HT-29 (cell line): ENCODE measurements at regions not wholly inside any gene's neighbourhood (a gene's known extent, or its start where the extent isn't known, plus 50 kb on each side); places are given as distances from the start of the nearest gene placed in this dataset.

Source experiments
- DNase-seq: peaks from one replicate; pipeline ENCODE4 v3.0.0-alpha.2; 2015; ENCODE audit warnings: low spot score

GRCh38 chr11:19595840-19596751 is 116.5 kb upstream of the NAV2 start:
- DNase-seq = no peak

- DNase-seq = no peak
Measured at GRCh38 chr11:19595499-19595839, 117.2 kb upstream of the NAV2 start.

GRCh38 chr11:19594326-19594725 is 118.3 kb upstream of the NAV2 start:
- DNase-seq = no peak

GRCh38 chr11:19592842-19593241 is 119.8 kb upstream of the NAV2 start:
- no peak for DNase-seq

GRCh38 chr11:19589567-19590260 is 122.9 kb upstream of the NAV2 start:
- DNase-seq = no peak

- DNase-seq = no peak
Measured at GRCh38 chr11:19587979-19588378, 124.7 kb upstream of the NAV2 start.

GRCh38 chr11:19580646-19581045 is 132.0 kb upstream of the NAV2 start:
- DNase-seq = no peak

- no peak for DNase-seq
Measured at GRCh38 chr11:19579957-19580356, 132.7 kb upstream of the NAV2 start.

- DNase-seq = no peak
Measured at GRCh38 chr11:19578871-19579270, 133.8 kb upstream of the NAV2 start.

GRCh38 chr11:19577976-19578619 is 134.5 kb upstream of the NAV2 start:
- DNase-seq = no peak

- DNase-seq = no peak
Measured at GRCh38 chr11:19577391-19577975, 135.2 kb upstream of the NAV2 start.

- no peak for DNase-seq
Measured at GRCh38 chr11:19576903-19577302, 135.7 kb upstream of the NAV2 start.

GRCh38 chr11:19576054-19576453 is 136.6 kb upstream of the NAV2 start:
- DNase-seq = no peak

- no peak for DNase-seq
Measured at GRCh38 chr11:19574916-19575315, 137.7 kb upstream of the NAV2 start.

- no peak for DNase-seq
Measured at GRCh38 chr11:19573666-19574065, 139.0 kb upstream of the NAV2 start.

- DNase-seq = no peak
Measured at GRCh38 chr11:19571906-19572305, 140.7 kb upstream of the NAV2 start.

- DNase-seq = no peak
Measured at GRCh38 chr11:19570889-19571288, 141.7 kb upstream of the NAV2 start.

GRCh38 chr11:19567996-19568395 is 144.6 kb upstream of the NAV2 start:
- no peak for DNase-seq

GRCh38 chr11:19566583-19567379 is 145.9 kb upstream of the NAV2 start:
- DNase-seq = no peak

GRCh38 chr11:19565639-19566038 is 147.0 kb upstream of the NAV2 start:
- DNase-seq = no peak

GRCh38 chr11:19562156-19562555 is 150.5 kb upstream of the NAV2 start:
- DNase-seq = no peak
